ENCODE measurements at regions not wholly inside any gene's neighbourhood (a gene's known extent, or its start where the extent isn't known, plus 50 kb on each side); places are given as distances from the start of the nearest gene placed in this dataset.

DNA sequence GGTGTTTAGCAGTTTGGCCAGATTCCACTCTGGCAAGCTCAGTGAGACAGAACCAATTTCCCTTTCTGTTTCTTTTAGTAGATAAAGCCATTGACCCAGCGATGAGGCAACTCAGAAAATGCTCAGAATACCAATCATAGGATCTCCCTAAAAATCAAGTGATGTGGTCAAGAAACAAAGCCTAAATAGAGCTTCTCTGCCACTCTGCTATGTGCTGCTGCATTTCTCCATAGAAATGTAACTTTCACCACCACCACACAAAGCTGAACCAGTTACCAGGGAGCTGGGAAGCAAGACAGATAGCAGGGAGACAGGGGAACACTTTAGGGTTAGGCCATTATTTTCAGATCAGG is 109.8 kb downstream of the RPL22L1 start (continued):
- TF ChIP-seq, protein P1, sequence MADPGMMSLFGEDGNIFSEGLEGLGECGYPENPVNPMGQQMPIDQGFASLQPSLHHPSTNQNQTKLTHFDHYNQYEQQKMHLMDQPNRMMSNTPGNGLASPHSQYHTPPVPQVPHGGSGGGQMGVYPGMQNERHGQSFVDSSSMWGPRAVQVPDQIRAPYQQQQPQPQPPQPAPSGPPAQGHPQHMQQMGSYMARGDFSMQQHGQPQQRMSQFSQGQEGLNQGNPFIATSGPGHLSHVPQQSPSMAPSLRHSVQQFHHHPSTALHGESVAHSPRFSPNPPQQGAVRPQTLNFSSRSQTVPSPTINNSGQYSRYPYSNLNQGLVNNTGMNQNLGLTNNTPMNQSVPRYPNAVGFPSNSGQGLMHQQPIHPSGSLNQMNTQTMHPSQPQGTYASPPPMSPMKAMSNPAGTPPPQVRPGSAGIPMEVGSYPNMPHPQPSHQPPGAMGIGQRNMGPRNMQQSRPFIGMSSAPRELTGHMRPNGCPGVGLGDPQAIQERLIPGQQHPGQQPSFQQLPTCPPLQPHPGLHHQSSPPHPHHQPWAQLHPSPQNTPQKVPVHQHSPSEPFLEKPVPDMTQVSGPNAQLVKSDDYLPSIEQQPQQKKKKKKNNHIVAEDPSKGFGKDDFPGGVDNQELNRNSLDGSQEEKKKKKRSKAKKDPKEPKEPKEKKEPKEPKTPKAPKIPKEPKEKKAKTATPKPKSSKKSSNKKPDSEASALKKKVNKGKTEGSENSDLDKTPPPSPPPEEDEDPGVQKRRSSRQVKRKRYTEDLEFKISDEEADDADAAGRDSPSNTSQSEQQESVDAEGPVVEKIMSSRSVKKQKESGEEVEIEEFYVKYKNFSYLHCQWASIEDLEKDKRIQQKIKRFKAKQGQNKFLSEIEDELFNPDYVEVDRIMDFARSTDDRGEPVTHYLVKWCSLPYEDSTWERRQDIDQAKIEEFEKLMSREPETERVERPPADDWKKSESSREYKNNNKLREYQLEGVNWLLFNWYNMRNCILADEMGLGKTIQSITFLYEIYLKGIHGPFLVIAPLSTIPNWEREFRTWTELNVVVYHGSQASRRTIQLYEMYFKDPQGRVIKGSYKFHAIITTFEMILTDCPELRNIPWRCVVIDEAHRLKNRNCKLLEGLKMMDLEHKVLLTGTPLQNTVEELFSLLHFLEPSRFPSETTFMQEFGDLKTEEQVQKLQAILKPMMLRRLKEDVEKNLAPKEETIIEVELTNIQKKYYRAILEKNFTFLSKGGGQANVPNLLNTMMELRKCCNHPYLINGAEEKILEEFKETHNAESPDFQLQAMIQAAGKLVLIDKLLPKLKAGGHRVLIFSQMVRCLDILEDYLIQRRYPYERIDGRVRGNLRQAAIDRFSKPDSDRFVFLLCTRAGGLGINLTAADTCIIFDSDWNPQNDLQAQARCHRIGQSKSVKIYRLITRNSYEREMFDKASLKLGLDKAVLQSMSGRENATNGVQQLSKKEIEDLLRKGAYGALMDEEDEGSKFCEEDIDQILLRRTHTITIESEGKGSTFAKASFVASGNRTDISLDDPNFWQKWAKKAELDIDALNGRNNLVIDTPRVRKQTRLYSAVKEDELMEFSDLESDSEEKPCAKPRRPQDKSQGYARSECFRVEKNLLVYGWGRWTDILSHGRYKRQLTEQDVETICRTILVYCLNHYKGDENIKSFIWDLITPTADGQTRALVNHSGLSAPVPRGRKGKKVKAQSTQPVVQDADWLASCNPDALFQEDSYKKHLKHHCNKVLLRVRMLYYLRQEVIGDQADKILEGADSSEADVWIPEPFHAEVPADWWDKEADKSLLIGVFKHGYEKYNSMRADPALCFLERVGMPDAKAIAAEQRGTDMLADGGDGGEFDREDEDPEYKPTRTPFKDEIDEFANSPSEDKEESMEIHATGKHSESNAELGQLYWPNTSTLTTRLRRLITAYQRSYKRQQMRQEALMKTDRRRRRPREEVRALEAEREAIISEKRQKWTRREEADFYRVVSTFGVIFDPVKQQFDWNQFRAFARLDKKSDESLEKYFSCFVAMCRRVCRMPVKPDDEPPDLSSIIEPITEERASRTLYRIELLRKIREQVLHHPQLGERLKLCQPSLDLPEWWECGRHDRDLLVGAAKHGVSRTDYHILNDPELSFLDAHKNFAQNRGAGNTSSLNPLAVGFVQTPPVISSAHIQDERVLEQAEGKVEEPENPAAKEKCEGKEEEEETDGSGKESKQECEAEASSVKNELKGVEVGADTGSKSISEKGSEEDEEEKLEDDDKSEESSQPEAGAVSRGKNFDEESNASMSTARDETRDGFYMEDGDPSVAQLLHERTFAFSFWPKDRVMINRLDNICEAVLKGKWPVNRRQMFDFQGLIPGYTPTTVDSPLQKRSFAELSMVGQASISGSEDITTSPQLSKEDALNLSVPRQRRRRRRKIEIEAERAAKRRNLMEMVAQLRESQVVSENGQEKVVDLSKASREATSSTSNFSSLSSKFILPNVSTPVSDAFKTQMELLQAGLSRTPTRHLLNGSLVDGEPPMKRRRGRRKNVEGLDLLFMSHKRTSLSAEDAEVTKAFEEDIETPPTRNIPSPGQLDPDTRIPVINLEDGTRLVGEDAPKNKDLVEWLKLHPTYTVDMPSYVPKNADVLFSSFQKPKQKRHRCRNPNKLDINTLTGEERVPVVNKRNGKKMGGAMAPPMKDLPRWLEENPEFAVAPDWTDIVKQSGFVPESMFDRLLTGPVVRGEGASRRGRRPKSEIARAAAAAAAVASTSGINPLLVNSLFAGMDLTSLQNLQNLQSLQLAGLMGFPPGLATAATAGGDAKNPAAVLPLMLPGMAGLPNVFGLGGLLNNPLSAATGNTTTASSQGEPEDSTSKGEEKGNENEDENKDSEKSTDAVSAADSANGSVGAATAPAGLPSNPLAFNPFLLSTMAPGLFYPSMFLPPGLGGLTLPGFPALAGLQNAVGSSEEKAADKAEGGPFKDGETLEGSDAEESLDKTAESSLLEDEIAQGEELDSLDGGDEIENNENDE (IDR thresholded peaks at IDR 0.05; ENCODE audit: insufficient replicate concordance, low read length), result no peak
- TF ChIP-seq SUZ12 (IDR thresholded peaks at IDR 0.05; ENCODE audit: low read length), result no peak
